Panc1 (cell line): ENCODE measurements at regions not wholly inside any gene's neighbourhood (a gene's known extent, or its start where the extent isn't known, plus 50 kb on each side); places are given as distances from the start of the nearest gene placed in this dataset.

ENCODE experiments used
- CTCF ChIP-seq: fragments of 450-650 bp; IDR thresholded peaks from 2 replicates; pipeline ENCODE4 v1.5.1; 2017; ENCODE audit warnings: mild to moderate bottlenecking
- SIN3A ChIP-seq: IDR thresholded peaks from 2 replicates; pipeline ENCODE4 v1.6.1; 2012; ENCODE audit warnings: low read depth, mild to moderate bottlenecking, low read length, moderate library complexity, borderline replicate concordance; ENCODE audit not compliant: insufficient read depth

GRCh38 chr6:93079061-93079460 lies 340.3 kb downstream of the EPHA7 start:
- TF ChIP-seq CTCF (no peak), SIN3A (no peak)
